ENCODE measurements at regions not wholly inside any gene's neighbourhood (a gene's known extent, or its start where the extent isn't known, plus 50 kb on each side); places are given as distances from the start of the nearest gene placed in this dataset.

GRCh38 chrX:39630344-39630743, 467.4 kb downstream of the BCOR start:
- Histone ChIP-seq H4K20me1 (ENCODE audit: insufficient read depth) (no peaks in the 10 kb centered on the region), H3K4me2 (no peak overlapping the region), H2AFZ (ENCODE audit: low read depth) (no peak overlapping the region), H3K27ac (no peak overlapping the region), H3K4me1 (ENCODE audit: low read depth, poor library complexity, severe bottlenecking) (peaks cover 15% of the 10 kb centered on the region), H3K79me2 (ENCODE audit: insufficient read depth, low read depth) (no peaks in the 10 kb centered on the region), H3K27me3 (ENCODE audit: insufficient read depth, low read depth) (no peaks in the 10 kb centered on the region), H3K9ac (no peak overlapping the region), H3K4me3 (IDR thresholded peaks at IDR 0.05; ENCODE audit: insufficient read depth, low read depth, low read length) (no peak overlapping the region), H3K36me3 (ENCODE audit: insufficient read depth) (no peaks in the 10 kb centered on the region)
- no peak for TF ChIP-seq CTCF (conservative IDR thresholded peaks at IDR 0.05; ENCODE audit: low read depth, low read length)

GRCh38 chrX:39631276-39632229, 466.2 kb downstream of the BCOR start:
- H3K79me2 ChIP-seq (ENCODE audit: insufficient read depth, low read depth): no peaks in the 10 kb centered on the region
- H3K4me3 ChIP-seq (IDR thresholded peaks at IDR 0.05; ENCODE audit: insufficient read depth, low read depth, low read length): no peak overlapping the region
- no peak overlapping the region for H2AFZ ChIP-seq (ENCODE audit: low read depth)
- no peak overlapping the region for H3K4me2 ChIP-seq
- no peak overlapping the region for H3K9ac ChIP-seq
- H4K20me1 ChIP-seq (ENCODE audit: insufficient read depth): no peaks in the 10 kb centered on the region
- H3K4me1 ChIP-seq (ENCODE audit: low read depth, poor library complexity, severe bottlenecking): peaks cover 15% of the 10 kb centered on the region
- H3K27me3 ChIP-seq (ENCODE audit: insufficient read depth, low read depth): no peaks in the 10 kb centered on the region
- H3K36me3 ChIP-seq (ENCODE audit: insufficient read depth): no peaks in the 10 kb centered on the region
- no peak overlapping the region for H3K27ac ChIP-seq
- no peak for TF ChIP-seq CTCF (conservative IDR thresholded peaks at IDR 0.05; ENCODE audit: low read depth, low read length)

GRCh38 chrX:39633293-39633692, 464.5 kb downstream of the BCOR start:
- Histone ChIP-seq H3K4me1 (ENCODE audit: low read depth, poor library complexity, severe bottlenecking) (peaks cover 15% of the 10 kb centered on the region), H3K4me3 (IDR thresholded peaks at IDR 0.05; ENCODE audit: insufficient read depth, low read depth, low read length) (no peak overlapping the region), H4K20me1 (ENCODE audit: insufficient read depth) (no peaks in the 10 kb centered on the region), H2AFZ (ENCODE audit: low read depth) (no peak overlapping the region), H3K27ac (no peak overlapping the region), H3K9ac (no peak overlapping the region), H3K79me2 (ENCODE audit: insufficient read depth, low read depth) (no peaks in the 10 kb centered on the region), H3K27me3 (ENCODE audit: insufficient read depth, low read depth) (no peaks in the 10 kb centered on the region), H3K36me3 (ENCODE audit: insufficient read depth) (no peaks in the 10 kb centered on the region), H3K4me2 (no peak overlapping the region)
- TF ChIP-seq CTCF (conservative IDR thresholded peaks at IDR 0.05; ENCODE audit: low read depth, low read length): no peak

- H3K4me1 ChIP-seq (ENCODE audit: low read depth, poor library complexity, severe bottlenecking): peaks cover 31% of the 10 kb centered on the region
- no peaks in the 10 kb centered on the region for H3K36me3 ChIP-seq (ENCODE audit: insufficient read depth)
Measured at GRCh38 chrX:39636481-39636880, 461.3 kb downstream of the BCOR start.

More at GRCh38 chrX:39636481-39636880, 461.3 kb downstream of the BCOR start:
- H3K79me2 ChIP-seq (ENCODE audit: insufficient read depth, low read depth): no peaks in the 10 kb centered on the region
- H4K20me1 ChIP-seq (ENCODE audit: insufficient read depth): no peaks in the 10 kb centered on the region
- H3K9ac ChIP-seq: no peak overlapping the region
- no peak overlapping the region for H3K4me3 ChIP-seq (IDR thresholded peaks at IDR 0.05; ENCODE audit: insufficient read depth, low read depth, low read length)
- H3K27ac ChIP-seq: no peak overlapping the region
- no peak overlapping the region for H2AFZ ChIP-seq (ENCODE audit: low read depth)
- H3K4me2 ChIP-seq: no peak overlapping the region
- H3K27me3 ChIP-seq (ENCODE audit: insufficient read depth, low read depth): no peaks in the 10 kb centered on the region
- TF ChIP-seq CTCF (conservative IDR thresholded peaks at IDR 0.05; ENCODE audit: low read depth, low read length): no peak
